Prostate gland (tissue), 2 donors: ENCODE measurements at regions not wholly inside any gene's neighbourhood (a gene's known extent, or its start where the extent isn't known, plus 50 kb on each side); places are given as distances from the start of the nearest gene placed in this dataset.

Experiments used
- DNase-seq: peaks from one replicate; pipeline ENCODE4 v3.0.0-alpha.2; 2019; ENCODE audit warnings: low spot score
- H3K27ac ChIP-seq, 2 donors: fragments of 200-600 bp; sonication (generic); 2 replicates each; pipeline ENCODE4 v1.5.1; 2017 to 2019
- H3K27me3 ChIP-seq: fragments of 200-600 bp; sonication (generic); replicated peaks from 2 replicates; pipeline ENCODE4 v1.5.1; 2019; ENCODE audit not compliant: insufficient read depth
- H3K36me3 ChIP-seq, 2 donors: fragments of 200-600 bp; sonication (generic); 1 replicate in 1 of 2; 2 replicates in 1 of 2; pipeline versions ENCODE4 v1.5.1 to v1.8.1; 2017 to 2019
- H3K4me1 ChIP-seq: fragments of 200-600 bp; sonication (generic); replicated peaks from 2 replicates; pipeline ENCODE4 v1.5.1; 2019
- H3K4me3 ChIP-seq, 2 donors: fragments of 200-600 bp; sonication (generic); 2 replicates each; pipeline ENCODE4 v1.5.1; 2017 to 2019
- H3K9me3 ChIP-seq: fragments of 200-600 bp; sonication (generic); 2 replicates; pipeline ENCODE4 v1.5.1; 2017
- POLR2A ChIP-seq: fragments of 450-650 bp; IDR thresholded peaks from one replicate; pipeline ENCODE4 v1.6.1; 2016; ENCODE audit warnings: antibody characterized with exemption, mild to moderate bottlenecking
- POLR2AphosphoS5 ChIP-seq: sonication (generic); formaldehyde crosslinking; IDR thresholded peaks from one replicate; pipeline ENCODE4 v1.6.1; 2017; ENCODE audit warnings: antibody characterized with exemption
- WGBS: methylation state at CpG from one replicate; pipeline ENCODE4 v1.1.5; 2018; 5-methylcytosine and 5-hydroxymethylcytosine counted together
- intact Hi-C: fragments of 100-400 bp; cut with DNase I; formaldehyde crosslinking; loops from one replicate; pipeline ENCODE4 v1.14.2; 2022
- TF ChIP-seq, protein P1 (sequence below), 4 experiments: fragments of 200-600 bp in 2 of 4; fragments of 450-650 bp in 2 of 4; sonication (generic) in 2 of 4; IDR thresholded peaks; 1 replicate in 3 of 4; 2 replicates in 1 of 4; pipeline ENCODE4 v1.5.1; 2016 to 2019; ENCODE audit warnings: antibody characterized with exemption in 4 of 4, mild to moderate bottlenecking in 2 of 4, moderate library complexity in 2 of 4

DNA sequence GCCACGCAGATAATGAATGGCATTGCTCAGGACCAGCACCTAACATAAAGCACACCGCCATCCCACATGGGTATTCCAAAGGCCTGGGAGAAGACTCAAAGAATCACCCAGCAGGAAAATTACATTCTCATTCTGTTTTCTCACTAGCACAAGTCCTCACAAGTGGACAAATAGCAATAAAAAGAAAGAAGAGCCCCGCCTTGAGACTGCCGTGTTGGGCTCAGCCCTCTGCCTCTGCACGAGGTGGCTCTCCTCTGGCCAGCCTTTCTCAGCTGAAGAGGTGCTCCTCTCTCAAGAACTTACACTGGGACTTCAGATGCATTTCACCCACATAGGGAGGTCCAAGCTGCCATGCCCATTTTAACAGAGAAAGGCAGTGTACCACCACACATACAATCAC, 207.5 kb downstream of the SPTSSA start:
- 48% methylated on average over 5 of the region's 5 CpGs for WGBS
- H3K36me3 ChIP-seq: no peaks in the 10 kb centered on the region
- H3K4me1 ChIP-seq: no peaks in the 10 kb centered on the region
- DNase-seq: no peak
- TF ChIP-seq POLR2AphosphoS5 (no peak), POLR2A (no peak)
- TF ChIP-seq, protein P1, sequence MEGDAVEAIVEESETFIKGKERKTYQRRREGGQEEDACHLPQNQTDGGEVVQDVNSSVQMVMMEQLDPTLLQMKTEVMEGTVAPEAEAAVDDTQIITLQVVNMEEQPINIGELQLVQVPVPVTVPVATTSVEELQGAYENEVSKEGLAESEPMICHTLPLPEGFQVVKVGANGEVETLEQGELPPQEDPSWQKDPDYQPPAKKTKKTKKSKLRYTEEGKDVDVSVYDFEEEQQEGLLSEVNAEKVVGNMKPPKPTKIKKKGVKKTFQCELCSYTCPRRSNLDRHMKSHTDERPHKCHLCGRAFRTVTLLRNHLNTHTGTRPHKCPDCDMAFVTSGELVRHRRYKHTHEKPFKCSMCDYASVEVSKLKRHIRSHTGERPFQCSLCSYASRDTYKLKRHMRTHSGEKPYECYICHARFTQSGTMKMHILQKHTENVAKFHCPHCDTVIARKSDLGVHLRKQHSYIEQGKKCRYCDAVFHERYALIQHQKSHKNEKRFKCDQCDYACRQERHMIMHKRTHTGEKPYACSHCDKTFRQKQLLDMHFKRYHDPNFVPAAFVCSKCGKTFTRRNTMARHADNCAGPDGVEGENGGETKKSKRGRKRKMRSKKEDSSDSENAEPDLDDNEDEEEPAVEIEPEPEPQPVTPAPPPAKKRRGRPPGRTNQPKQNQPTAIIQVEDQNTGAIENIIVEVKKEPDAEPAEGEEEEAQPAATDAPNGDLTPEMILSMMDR (IDR thresholded peaks at IDR 0.05): no peak
- no peaks in the 10 kb centered on the region for H3K9me3 ChIP-seq
- H3K27me3 ChIP-seq: no peaks in the 10 kb centered on the region
- no peak overlapping the region for H3K4me3 ChIP-seq
- intact Hi-C loops: no loop called here
- H3K27ac ChIP-seq: no peak overlapping the region

DNA sequence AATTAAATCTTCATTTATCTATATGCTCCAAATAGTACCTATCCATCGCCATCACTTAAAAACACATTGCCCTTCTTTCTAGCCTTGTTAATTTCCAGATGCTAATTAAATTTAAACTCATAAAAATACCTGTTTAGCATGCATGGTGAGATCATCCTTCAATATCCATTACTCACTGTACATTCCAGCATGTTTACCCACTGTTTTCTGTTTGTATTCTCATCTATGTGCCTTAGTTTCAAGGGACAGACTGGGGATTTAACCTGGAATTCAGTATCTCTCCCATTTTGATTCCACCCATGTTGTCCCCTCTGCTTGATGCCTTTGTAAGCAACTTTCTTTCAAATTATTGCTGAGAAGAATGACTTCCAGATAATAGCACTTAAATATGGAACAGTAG, 208.0 kb downstream of the SPTSSA start:
- H3K27ac ChIP-seq: no peak overlapping the region

DNA sequence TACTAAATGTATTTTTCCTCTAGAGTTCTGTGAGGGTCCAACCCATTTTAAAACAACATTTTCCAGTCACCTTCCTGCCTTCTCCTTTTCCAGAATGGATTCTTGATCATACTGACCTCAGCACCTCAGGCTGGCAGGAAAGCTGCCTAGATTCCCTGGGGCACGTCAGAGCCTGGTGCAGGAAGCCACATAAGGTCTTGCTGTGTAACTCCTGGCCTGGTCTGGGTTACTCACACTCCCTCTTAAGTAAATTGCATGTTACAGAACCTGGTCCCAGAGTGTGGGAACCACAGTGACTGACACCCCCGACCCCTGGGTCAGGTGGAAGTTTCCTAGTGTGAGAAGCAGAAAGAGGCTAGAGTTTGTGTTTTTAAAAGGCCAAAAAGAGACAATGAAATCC, 209.8 kb downstream of the SPTSSA start:
- Histone ChIP-seq H3K27me3 (no peaks in the 10 kb centered on the region), H3K9me3 (no peaks in the 10 kb centered on the region), H3K27ac (no peak overlapping the region), H3K36me3 (no peaks in the 10 kb centered on the region), H3K4me1 (no peaks in the 10 kb centered on the region), H3K4me3 (no peak overlapping the region)
- intact Hi-C loops: no loop called here
- 61% methylated on average over 2 of the region's 2 CpGs for WGBS
- no peak for TF ChIP-seq POLR2A
- no peak for TF ChIP-seq POLR2AphosphoS5
- TF ChIP-seq, protein P1 (IDR thresholded peaks at IDR 0.05): no peak
- DNase-seq: no peak

More for the DNA sequence above, 208.0 kb downstream of the SPTSSA start:
- Histone ChIP-seq H3K9me3 (no peaks in the 10 kb centered on the region), H3K4me3 (no peak overlapping the region), H3K36me3 (no peaks in the 10 kb centered on the region), H3K27me3 (no peaks in the 10 kb centered on the region), H3K4me1 (no peaks in the 10 kb centered on the region)
- TF ChIP-seq POLR2AphosphoS5 (no peak), POLR2A (no peak)
- TF ChIP-seq, protein P1 (IDR thresholded peaks at IDR 0.05): no peak
- WGBS: 90% methylated on average over 1 of the region's 1 CpG
- intact Hi-C loops: no loop called here
- DNase-seq: no peak

DNA sequence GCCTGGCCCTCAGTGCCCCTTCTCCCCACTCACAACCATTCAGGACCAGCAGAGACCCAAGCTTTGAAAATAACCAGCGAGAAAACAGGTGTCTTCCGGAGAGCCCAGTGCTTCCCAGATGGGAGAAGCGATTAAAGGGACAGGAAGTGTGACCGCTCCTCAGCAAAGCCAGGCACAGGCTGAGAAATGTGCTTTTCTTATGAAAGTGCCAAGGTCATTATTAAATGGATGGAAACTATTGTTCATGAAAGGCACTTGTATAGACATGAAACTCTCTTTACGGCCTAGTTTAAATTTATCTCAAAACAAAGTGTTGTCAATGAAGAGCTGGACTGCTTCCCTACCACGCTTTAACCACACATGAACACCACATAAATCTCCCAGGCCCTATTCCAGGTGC, 210.4 kb downstream of the SPTSSA start:
- Histone ChIP-seq H3K36me3 (no peaks in the 10 kb centered on the region), H3K9me3 (no peaks in the 10 kb centered on the region), H3K4me1 (no peaks in the 10 kb centered on the region), H3K27me3 (no peaks in the 10 kb centered on the region), H3K27ac (no peak overlapping the region), H3K4me3 (no peak overlapping the region)
- no peak for DNase-seq
- TF ChIP-seq POLR2AphosphoS5: no peak
- no peak for TF ChIP-seq POLR2A
- TF ChIP-seq, protein P1 (IDR thresholded peaks at IDR 0.05): no peak
- WGBS: 53% methylated on average over 6 of the region's 6 CpGs
- intact Hi-C loops: no loop called here

DNA sequence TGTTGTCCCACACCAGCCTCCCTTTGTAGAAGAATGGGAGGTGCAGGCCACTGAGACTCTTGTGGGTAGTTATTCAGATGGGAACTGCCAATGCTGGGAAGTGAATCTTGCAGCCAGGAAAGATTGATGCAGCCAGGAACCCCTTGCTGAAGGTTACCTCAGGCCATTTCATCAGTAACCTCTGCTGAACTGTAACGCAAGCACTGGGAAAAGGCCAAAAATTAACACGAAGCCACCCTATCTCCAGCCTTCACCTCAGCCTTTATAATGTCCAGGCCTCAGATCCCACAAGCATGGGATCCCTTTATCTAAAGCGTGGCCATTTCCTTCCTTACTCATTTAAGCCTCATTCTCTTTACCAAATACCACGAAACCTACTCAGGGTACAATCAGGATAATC, 211.1 kb downstream of the SPTSSA start:
- WGBS: 91% methylated on average over 4 of the region's 4 CpGs
- H3K4me1 ChIP-seq: no peaks in the 10 kb centered on the region

More for the DNA sequence above, 211.1 kb downstream of the SPTSSA start:
- Histone ChIP-seq H3K9me3 (no peaks in the 10 kb centered on the region), H3K27me3 (no peaks in the 10 kb centered on the region), H3K36me3 (no peaks in the 10 kb centered on the region), H3K27ac (no peak overlapping the region), H3K4me3 (no peak overlapping the region)
- TF ChIP-seq POLR2AphosphoS5: no peak
- TF ChIP-seq POLR2A: no peak
- TF ChIP-seq, protein P1 (IDR thresholded peaks at IDR 0.05): no peak
- no peak for DNase-seq
- intact Hi-C loops: no loop called here
